ENCODE measurements at regions not wholly inside any gene's neighbourhood (a gene's known extent, or its start where the extent isn't known, plus 50 kb on each side); places are given as distances from the start of the nearest gene placed in this dataset.
A peak's percentile ranks its signal among the peaks of the same experiment; 100 is the strongest.

GRCh38 chr21:15119486-15119885 is 54.7 kb upstream of the NRIP1 start:
- no peak for DNase-seq
- no peak for TF ChIP-seq GATA1 (IDR thresholded peaks at IDR 0.05; ENCODE audit: low read depth, low read length)
- TF ChIP-seq POLR2A (IDR thresholded peaks at IDR 0.05; ENCODE audit: low read length), result no peak

DNA sequence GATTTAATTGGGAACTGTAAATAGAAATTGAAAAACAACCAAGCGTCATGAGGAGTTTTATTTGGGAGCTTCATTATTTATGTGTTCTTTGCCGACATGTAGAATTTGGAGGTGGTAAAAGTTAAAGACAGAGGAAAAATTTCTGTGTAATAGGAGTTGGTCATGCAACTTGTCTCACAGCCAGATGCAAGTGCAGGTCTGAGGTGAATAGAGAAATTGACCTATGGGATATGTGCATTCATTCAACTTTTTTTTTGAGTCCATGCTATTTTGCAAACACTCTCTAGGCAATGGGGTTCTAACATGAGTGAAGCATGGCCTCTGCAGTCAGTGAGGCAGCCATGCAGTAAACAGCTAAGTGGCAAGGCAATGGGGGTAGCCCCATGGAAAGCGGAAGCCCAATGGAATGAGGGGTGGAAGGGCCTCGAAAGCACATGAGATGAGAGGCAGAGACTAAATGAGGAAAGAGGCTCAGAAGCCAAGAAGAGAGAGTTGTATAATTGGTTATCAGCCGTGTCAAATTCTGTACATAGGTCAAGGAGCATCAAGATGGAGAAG is 56.4 kb upstream of the NRIP1 start:
- TF ChIP-seq POLR2A (IDR thresholded peaks at IDR 0.05; ENCODE audit: low read length) (no peak), GATA1 (IDR thresholded peaks at IDR 0.05; ENCODE audit: low read depth, low read length) (no peak)
- DNase-seq, result no peak

GRCh38 chr21:15121655-15122120 is 56.9 kb upstream of the NRIP1 start:
- DNase-seq, result no peak
- TF ChIP-seq POLR2A (IDR thresholded peaks at IDR 0.05; ENCODE audit: low read length), result no peak
- no peak for TF ChIP-seq GATA1 (IDR thresholded peaks at IDR 0.05; ENCODE audit: low read depth, low read length)

- DNase-seq, result no peak
- TF ChIP-seq GATA1 (IDR thresholded peaks at IDR 0.05; ENCODE audit: low read depth, low read length) (no peak), POLR2A (IDR thresholded peaks at IDR 0.05; ENCODE audit: low read length) (no peak)
These were observed 57.4 kb upstream of the NRIP1 start for GRCh38 chr21:15122241-15122640.

DNA sequence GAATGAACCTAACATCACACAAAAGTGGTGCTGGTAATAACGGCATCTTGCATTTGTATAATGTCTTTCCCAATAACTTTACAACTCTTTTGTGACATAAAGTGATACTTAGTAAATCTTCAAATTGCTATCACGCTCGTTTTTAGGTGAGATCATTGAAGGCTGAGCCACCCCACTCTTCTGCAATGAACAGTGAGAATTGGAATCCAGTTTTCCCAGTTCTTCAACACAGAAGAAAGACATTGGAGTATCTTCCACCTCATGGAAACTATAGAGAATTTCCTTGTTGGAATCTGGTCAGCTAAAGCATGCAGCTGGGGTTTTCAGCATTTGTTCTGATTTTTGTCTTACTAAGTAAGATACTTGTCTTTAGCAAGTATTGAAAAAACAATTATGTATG is 59.9 kb upstream of the NRIP1 start:
- no peak for DNase-seq
- TF ChIP-seq POLR2A (IDR thresholded peaks at IDR 0.05; ENCODE audit: low read length) (no peak), GATA1 (IDR thresholded peaks at IDR 0.05; ENCODE audit: low read depth, low read length) (no peak)

GRCh38 chr21:15126948-15127347 is 62.1 kb upstream of the NRIP1 start:
- TF ChIP-seq POLR2A (IDR thresholded peaks at IDR 0.05; ENCODE audit: low read length) (no peak), GATA1 (IDR thresholded peaks at IDR 0.05; ENCODE audit: low read depth, low read length) (no peak)
- DNase-seq, result no peak

DNA sequence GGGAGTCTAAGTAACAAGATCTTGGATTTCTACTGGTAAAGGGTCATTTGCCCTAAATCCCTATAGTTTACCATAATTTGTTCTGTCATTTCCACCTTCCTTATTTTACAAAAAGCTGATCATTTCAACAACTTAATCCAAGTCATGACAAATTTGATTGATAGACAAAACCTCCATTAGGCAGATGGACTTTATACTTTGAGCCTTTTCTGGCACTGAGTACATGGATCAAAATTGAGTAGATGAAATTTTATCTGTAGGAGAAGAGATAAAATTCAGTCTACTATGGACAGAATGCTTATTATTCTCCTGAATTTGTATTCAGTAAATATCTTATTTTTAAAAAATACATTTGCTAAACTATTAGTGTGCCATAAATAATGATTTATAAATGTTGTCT is 62.6 kb upstream of the NRIP1 start:
- DNase-seq, result no peak

DNA sequence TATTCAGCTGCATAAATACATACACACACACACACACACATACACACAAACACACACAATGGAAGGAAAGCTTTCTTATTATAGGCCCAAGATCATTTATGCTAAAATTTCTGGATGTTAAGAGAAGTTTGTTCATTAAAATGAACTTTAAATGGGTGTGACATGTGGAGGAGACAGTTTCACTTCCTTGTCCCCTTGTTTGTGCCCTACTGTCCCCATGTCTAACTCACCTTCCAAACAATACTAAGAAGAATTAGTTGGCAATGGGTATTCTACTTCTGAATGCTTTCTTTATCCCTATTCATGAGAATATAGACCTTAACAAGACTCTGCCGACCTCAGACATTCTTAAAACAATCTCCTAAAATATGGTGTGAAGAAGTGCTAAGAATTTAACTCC is 63.5 kb upstream of the NRIP1 start:
- TF ChIP-seq GATA1 (IDR thresholded peaks at IDR 0.05; ENCODE audit: low read depth, low read length) (no peak), POLR2A (IDR thresholded peaks at IDR 0.05; ENCODE audit: low read length) (no peak)
- no peak for DNase-seq

More for the DNA sequence above, 62.6 kb upstream of the NRIP1 start:
- no peak for TF ChIP-seq GATA1 (IDR thresholded peaks at IDR 0.05; ENCODE audit: low read depth, low read length)

DNA sequence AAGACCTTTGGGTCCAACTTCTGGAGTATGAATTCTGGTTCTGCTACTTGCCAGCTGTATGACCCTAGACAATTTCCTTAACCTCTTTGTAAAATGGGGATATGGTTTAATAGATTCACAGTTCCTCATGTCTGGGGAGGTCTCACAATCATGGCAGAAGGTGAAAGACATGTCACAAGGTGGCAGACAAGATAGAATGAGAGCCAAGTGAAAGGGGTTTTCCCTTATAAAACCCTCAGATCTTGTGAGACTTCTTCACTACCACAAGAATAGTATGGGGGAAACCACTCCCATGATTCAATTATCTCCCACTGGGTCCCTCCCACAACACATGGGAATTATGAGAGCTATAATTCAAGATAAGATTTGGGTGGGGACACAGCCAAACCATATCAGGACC is 63.9 kb upstream of the NRIP1 start:
- DNase-seq, result peak in 1 of 2 experiments; percentile 32

DNA sequence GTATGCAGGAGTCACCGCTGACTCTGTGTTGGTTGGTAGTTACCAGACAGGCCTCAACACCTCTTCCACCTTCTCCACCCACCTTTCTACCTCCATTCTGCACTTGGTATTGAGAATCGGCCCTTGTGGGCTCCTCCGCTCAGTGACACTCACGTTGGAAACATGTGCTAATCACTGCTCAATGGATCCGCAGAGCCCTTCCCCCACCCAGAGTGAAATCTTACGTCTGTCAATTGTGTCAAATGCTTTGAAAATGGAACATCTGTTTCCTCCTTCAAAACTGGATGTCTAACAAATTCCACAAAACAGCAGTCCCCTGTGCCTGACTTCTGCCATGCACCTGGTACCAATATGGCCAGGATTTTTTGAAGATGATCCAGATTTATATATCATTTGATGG is 65.5 kb upstream of the NRIP1 start:
- TF ChIP-seq GATA1 (IDR thresholded peaks at IDR 0.05; ENCODE audit: low read depth, low read length), result no peak
- TF ChIP-seq POLR2A (IDR thresholded peaks at IDR 0.05; ENCODE audit: low read length), result no peak
- DNase-seq, result no peak

DNA sequence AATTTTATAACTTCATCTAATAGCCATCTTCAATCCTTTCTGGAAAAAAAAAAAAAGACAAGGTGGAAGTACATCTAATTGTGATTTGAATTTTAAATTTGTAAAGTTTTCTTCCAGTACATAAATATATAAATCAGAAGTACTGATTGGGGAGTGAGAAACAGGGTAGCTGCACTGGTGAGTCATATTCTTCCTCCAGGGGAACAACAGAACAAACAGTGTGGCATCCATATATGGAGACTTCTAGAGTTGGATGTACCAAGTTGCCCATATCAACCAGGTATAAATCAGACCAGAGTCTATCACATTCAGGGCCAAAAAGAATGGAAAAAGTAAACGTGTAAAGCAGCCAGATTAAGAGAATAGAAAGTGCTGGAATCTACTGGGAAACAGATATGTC is 66.0 kb upstream of the NRIP1 start:
- TF ChIP-seq GATA1 (IDR thresholded peaks at IDR 0.05; ENCODE audit: low read depth, low read length), result no peak
- TF ChIP-seq POLR2A (IDR thresholded peaks at IDR 0.05; ENCODE audit: low read length), result no peak
- no peak for DNase-seq

- no peak for TF ChIP-seq POLR2A (IDR thresholded peaks at IDR 0.05; ENCODE audit: low read length)
- no peak for TF ChIP-seq GATA1 (IDR thresholded peaks at IDR 0.05; ENCODE audit: low read depth, low read length)
- no peak for DNase-seq
These were observed 68.0 kb upstream of the NRIP1 start for GRCh38 chr21:15132781-15133180.

DNA sequence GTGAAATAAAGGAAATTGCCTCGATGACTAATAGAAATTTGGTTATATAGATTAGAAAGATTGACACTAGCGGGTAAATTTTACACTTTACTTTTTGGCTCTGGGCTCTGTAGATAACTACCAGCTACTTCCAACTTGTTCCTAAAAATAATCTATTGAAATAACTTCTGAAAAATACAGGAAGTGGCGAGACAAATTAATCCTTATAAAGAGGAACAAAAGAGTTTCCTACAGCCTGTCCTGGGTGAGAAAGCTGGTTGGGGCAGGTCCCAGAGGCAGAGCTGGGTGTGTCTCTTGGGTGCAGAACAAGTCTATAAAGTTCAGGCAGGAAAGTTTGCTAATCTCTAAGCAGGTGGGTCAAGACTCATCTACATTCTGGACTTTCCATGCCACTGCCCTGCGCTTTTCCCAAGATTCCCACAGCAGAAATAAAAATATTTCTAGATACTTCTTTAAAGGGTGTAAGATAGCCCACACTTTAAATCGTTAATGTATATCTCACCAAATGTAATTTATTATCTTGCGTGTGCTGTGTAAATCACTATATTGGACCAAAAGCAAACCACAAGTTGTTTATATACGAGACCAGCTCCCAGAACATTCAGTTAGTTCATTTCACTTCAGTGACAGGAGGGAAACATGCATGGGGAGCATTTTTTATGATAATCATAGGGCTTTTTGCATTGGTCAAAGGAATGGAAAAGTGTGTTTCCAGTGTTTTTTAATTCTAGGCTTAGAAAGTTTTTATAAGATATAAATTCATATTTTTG is 70.1 kb upstream of the NRIP1 start:
- no peak for TF ChIP-seq GATA1 (IDR thresholded peaks at IDR 0.05; ENCODE audit: low read depth, low read length)
- no peak for TF ChIP-seq POLR2A (IDR thresholded peaks at IDR 0.05; ENCODE audit: low read length)
- DNase-seq, result peak in 1 of 2 experiments; percentile 8

DNA sequence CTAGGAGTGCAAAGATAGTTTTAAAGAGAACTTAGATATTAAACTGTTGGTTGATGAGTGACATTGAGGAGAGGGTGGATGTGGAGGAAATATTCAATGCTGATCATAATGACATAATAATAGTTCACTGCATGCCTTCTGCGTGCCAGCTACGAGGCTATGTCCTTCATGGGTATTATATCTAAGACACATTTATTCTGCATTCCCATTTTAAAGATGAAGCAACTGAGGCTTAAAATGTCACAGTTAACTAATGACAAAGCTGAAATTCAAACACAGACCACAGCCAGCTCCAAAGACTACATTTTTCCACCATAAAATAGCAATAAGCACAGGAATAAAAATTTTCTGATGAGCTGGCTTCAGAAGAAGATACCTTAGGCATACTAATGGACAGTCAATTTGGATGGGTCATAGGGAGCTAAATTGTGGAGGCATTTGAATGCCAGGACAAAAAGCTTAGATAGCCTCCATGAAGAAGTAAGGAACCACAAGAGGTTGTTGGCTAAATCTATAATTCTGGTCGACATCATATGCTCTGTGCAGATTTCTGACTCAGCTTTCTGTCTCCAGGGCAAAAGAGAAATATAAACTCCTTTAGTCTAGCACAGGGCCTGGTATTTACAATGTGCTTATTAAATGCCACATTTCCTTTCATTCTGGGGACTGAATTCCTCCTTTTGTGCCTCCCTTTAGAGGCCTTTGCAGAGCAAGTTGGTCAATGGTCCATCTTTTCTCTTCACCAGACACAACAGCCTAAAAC is 71.2 kb upstream of the NRIP1 start:
- no peak for DNase-seq
- TF ChIP-seq POLR2A (IDR thresholded peaks at IDR 0.05; ENCODE audit: low read length) (no peak), GATA1 (IDR thresholded peaks at IDR 0.05; ENCODE audit: low read depth, low read length) (no peak)

DNA sequence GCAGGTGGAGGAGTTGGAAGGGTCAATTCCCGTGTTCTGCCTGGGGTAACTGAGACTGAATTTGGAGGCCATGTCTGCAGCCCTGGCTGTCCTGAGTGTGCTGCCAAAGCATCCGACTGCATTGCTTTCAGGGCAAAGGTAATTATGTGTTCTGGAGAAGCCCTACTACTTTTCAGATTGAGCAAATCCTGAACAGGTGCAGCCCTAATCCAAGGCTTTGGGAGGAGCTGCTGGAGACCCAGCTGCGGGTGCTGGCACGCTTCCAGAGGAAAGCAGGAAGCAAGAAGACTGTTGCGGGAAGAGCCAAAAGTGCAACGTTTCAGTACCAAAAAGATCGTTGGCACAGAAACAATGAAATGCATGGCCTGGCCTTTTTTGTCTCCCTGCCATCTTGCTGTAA is 73.7 kb upstream of the NRIP1 start:
- TF ChIP-seq GATA1 (IDR thresholded peaks at IDR 0.05; ENCODE audit: low read depth, low read length) (no peak), POLR2A (IDR thresholded peaks at IDR 0.05; ENCODE audit: low read length) (no peak)
- DNase-seq, result no peak

All from erythroblast (primary cell).